Bronchial epithelial cell (primary cell): ENCODE measurements at regions not wholly inside any gene's neighbourhood (a gene's known extent, or its start where the extent isn't known, plus 50 kb on each side); places are given as distances from the start of the nearest gene placed in this dataset.

ENCODE experiments used
- DNase-seq: peaks from one replicate; pipeline ENCODE4 v3.0.0-alpha.2; 2010; ENCODE audit warnings: low read depth
- FAIRE-seq: peaks from 2 replicates; lab custom pipeline; 2011; peaks lifted over from hg19 to GRCh38; lab: Jason Lieb, UNC
- H3K27me3 ChIP-seq: 2 replicates; pipeline ENCODE4 v1.5.1; 2011; ENCODE audit warnings: low read length; ENCODE audit not compliant: control insufficient read depth, insufficient read depth
- H3K36me3 ChIP-seq: 2 replicates; pipeline ENCODE4 v1.5.1; 2011; ENCODE audit warnings: low read length; ENCODE audit not compliant: control insufficient read depth, insufficient read depth
- H3K4me3 ChIP-seq: 2 replicates; pipeline ENCODE4 v1.5.1; 2011; ENCODE audit warnings: mild to moderate bottlenecking, low read depth, low read length, control low read depth
- CTCF ChIP-seq: IDR thresholded peaks from 2 replicates; pipeline ENCODE4 v1.5.1; 2011; ENCODE audit warnings: mild to moderate bottlenecking, moderate library complexity, low read length, control low read depth, inconsistent platforms; ENCODE audit not compliant: insufficient read depth, severe bottlenecking

- no peak for FAIRE-seq
- no peak for TF ChIP-seq CTCF
- H3K4me3 ChIP-seq = no peak overlapping the region
Observed at GRCh38 chrX:25726539-25726938, 411.6 kb upstream of the MAGEB18 start.

GRCh38 chrX:25733148-25733547, 405.0 kb upstream of the MAGEB18 start:
- H3K27me3 ChIP-seq = no peaks in the 10 kb centered on the region
- DNase-seq (peak; percentile 14), FAIRE-seq (no peak)
- no peak overlapping the region for H3K4me3 ChIP-seq
- no peak for TF ChIP-seq CTCF
- H3K36me3 ChIP-seq = no peaks in the 10 kb centered on the region

More at GRCh38 chrX:25726539-25726938, 411.6 kb upstream of the MAGEB18 start:
- peak; percentile 27 for DNase-seq
- Histone ChIP-seq H3K27me3 (no peaks in the 10 kb centered on the region), H3K36me3 (no peaks in the 10 kb centered on the region)

- FAIRE-seq (no peak), DNase-seq (no peak)
- Histone ChIP-seq H3K36me3 (no peaks in the 10 kb centered on the region), H3K27me3 (no peaks in the 10 kb centered on the region), H3K4me3 (no peak overlapping the region)
- no peak for TF ChIP-seq CTCF
Observed at GRCh38 chrX:25737540-25737939, 400.6 kb upstream of the MAGEB18 start.

GRCh38 chrX:25742334-25742733, 395.8 kb upstream of the MAGEB18 start:
- TF ChIP-seq CTCF = no peak
- H3K4me3 ChIP-seq = no peak overlapping the region
- no peak for DNase-seq
- no peaks in the 10 kb centered on the region for H3K36me3 ChIP-seq
- no peaks in the 10 kb centered on the region for H3K27me3 ChIP-seq
- FAIRE-seq = no peak

GRCh38 chrX:25754399-25754798, 383.7 kb upstream of the MAGEB18 start:
- no peak for TF ChIP-seq CTCF
- FAIRE-seq = no peak
- DNase-seq = no peak
- Histone ChIP-seq H3K36me3 (no peaks in the 10 kb centered on the region), H3K4me3 (no peak overlapping the region), H3K27me3 (no peaks in the 10 kb centered on the region)

GRCh38 chrX:25755194-25755593, 382.9 kb upstream of the MAGEB18 start:
- FAIRE-seq = no peak
- no peaks in the 10 kb centered on the region for H3K27me3 ChIP-seq

More at GRCh38 chrX:25755194-25755593, 382.9 kb upstream of the MAGEB18 start:
- DNase-seq = no peak
- H3K36me3 ChIP-seq = no peaks in the 10 kb centered on the region
- TF ChIP-seq CTCF = no peak
- no peak overlapping the region for H3K4me3 ChIP-seq
